Trophoblast cell (in vitro differentiated cells and primary cell): ENCODE measurements at regions not wholly inside any gene's neighbourhood (a gene's known extent, or its start where the extent isn't known, plus 50 kb on each side); places are given as distances from the start of the nearest gene placed in this dataset.
A peak's percentile ranks its signal among the peaks of the same experiment; 100 is the strongest.

Experiments
- DNase-seq, 2 donors: peaks; one replicate each; pipeline ENCODE4 v3.0.0-alpha.2; 2016
- H2AFZ ChIP-seq: 2 replicates; pipeline ENCODE4 v1.6.1; 2013; ENCODE audit warnings: low read length, moderate library complexity, mild to moderate bottlenecking; ENCODE audit not compliant: insufficient read depth, poor library complexity
- H2AK5ac ChIP-seq: 2 replicates; pipeline ENCODE4 v1.6.1; 2013; ENCODE audit warnings: mild to moderate bottlenecking, low read length
- H2BK120ac ChIP-seq: 2 replicates; pipeline ENCODE4 v1.6.1; 2013; ENCODE audit warnings: low read length, mild to moderate bottlenecking, moderate library complexity; ENCODE audit not compliant: insufficient read depth, poor library complexity
- H2BK12ac ChIP-seq: 2 replicates; pipeline ENCODE4 v1.6.1; 2013; ENCODE audit warnings: mild to moderate bottlenecking, low read length, moderate library complexity
- H2BK5ac ChIP-seq: 2 replicates; pipeline ENCODE4 v1.6.1; 2013; ENCODE audit warnings: low read length, low read depth, moderate library complexity, mild to moderate bottlenecking; ENCODE audit not compliant: poor library complexity
- H3K14ac ChIP-seq: 2 replicates; pipeline ENCODE4 v1.6.1; 2013; ENCODE audit warnings: mild to moderate bottlenecking, low read length
- H3K18ac ChIP-seq: 2 replicates; pipeline ENCODE4 v1.6.1; 2013; ENCODE audit warnings: mild to moderate bottlenecking, low read length
- H3K23ac ChIP-seq: 2 replicates; pipeline ENCODE4 v1.6.1; 2013; ENCODE audit warnings: low read length
- H3K27ac ChIP-seq: 2 replicates; pipeline ENCODE4 v1.5.1; 2013; ENCODE audit warnings: low read depth, mild to moderate bottlenecking, inconsistent platforms, low read length, moderate library complexity
- H3K27me3 ChIP-seq: 2 replicates; pipeline ENCODE4 v1.6.1; 2013; ENCODE audit warnings: inconsistent platforms, mild to moderate bottlenecking, low read length, moderate library complexity; ENCODE audit not compliant: insufficient read depth
- H3K36me3 ChIP-seq, 2 experiments: 1 replicate in 1 of 2; 2 replicates in 1 of 2; pipeline ENCODE4 v1.6.1; 2013; ENCODE audit warnings: low read length in 2 of 2, mild to moderate bottlenecking in 2 of 2, moderate library complexity in 1 of 2; ENCODE audit not compliant: insufficient read depth in 2 of 2, control insufficient read depth in 1 of 2
- H3K4ac ChIP-seq: 2 replicates; pipeline ENCODE4 v1.6.1; 2013; ENCODE audit warnings: low read depth, mild to moderate bottlenecking, low read length, moderate library complexity
- H3K4me1 ChIP-seq, 2 experiments: 1 replicate in 1 of 2; 2 replicates in 1 of 2; pipeline ENCODE4 v1.6.1; 2013; ENCODE audit warnings: low read length in 2 of 2, mild to moderate bottlenecking in 2 of 2, moderate library complexity in 1 of 2; ENCODE audit not compliant: insufficient read depth in 2 of 2, control insufficient read depth in 1 of 2
- H3K4me2 ChIP-seq: 2 replicates; pipeline ENCODE4 v1.6.1; 2013; ENCODE audit warnings: inconsistent platforms, mild to moderate bottlenecking, low read length, moderate library complexity
- H3K4me3 ChIP-seq: 2 replicates; pipeline ENCODE4 v1.5.1; 2013; ENCODE audit warnings: mild to moderate bottlenecking, low read depth, low read length, inconsistent platforms
- H3K79me1 ChIP-seq: one replicate; pipeline ENCODE4 v1.6.1; 2013; ENCODE audit warnings: low read length
- H3K79me2 ChIP-seq: 2 replicates; pipeline ENCODE4 v1.6.1; 2013; ENCODE audit warnings: low read length, mild to moderate bottlenecking; ENCODE audit not compliant: control insufficient read depth, insufficient read depth, poor library complexity
- H3K9ac ChIP-seq: 2 replicates; pipeline ENCODE4 v1.6.1; 2013; ENCODE audit warnings: mild to moderate bottlenecking, low read length
- H3K9me3 ChIP-seq: 2 replicates; pipeline ENCODE4 v1.6.1; 2013; ENCODE audit warnings: low read depth, mild to moderate bottlenecking, control low read depth, inconsistent platforms, low read length; ENCODE audit not compliant: insufficient read depth
- H4K12ac ChIP-seq: 2 replicates; pipeline ENCODE4 v1.6.1; 2013; ENCODE audit warnings: low read depth, mild to moderate bottlenecking, low read length, moderate library complexity
- H4K8ac ChIP-seq: 2 replicates; pipeline ENCODE4 v1.6.1; 2013; ENCODE audit warnings: low read depth, mild to moderate bottlenecking, low read length, moderate library complexity
- H4K91ac ChIP-seq: one replicate; pipeline ENCODE4 v1.6.1; 2013; ENCODE audit warnings: low read depth, mild to moderate bottlenecking, low read length, moderate library complexity
- WGBS: extraction: QIAGEN DNeasy Blood & Tissue Kit; methylation state at CpG from one replicate; pipeline ENCODE4 v1.1.7; 2013; ENCODE audit warnings: missing lambda C conversion rate; ENCODE audit not compliant: insufficient read length, insufficient coverage; ENCODE audit errors: extremely low coverage; 5-methylcytosine and 5-hydroxymethylcytosine counted together

DNA sequence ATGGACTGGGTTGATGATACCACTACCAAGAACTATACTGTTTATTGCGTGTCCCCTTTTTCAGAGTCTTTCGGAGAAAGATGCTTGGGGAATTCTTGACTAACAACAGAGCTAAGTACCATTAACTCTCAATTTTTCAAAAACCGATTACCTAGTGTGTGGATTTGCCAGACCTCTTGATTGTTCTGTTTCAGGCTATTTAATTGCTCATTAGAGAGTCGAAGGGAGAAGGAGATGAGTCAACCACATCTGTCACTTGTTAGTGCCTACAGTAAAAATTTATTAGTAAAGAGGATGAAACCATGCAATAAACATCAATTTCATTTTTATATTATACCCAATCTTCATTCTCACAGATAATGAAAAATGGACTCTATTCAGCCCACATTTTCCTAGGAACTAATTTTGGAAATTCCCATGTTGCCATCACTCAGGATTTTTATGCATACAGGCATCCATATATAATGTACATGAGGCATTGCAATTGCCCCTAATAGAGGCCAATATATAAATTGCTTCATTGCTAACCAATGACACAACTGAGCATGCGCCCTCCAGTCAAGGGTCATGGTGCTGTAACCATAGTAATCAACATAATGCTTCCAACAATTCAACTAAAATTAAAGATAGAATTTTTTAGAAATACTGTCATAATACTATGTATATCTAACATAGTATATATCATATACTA is 541.7 kb downstream of the TBL1XR1 start:
- Histone ChIP-seq H3K4me2 (no peak overlapping the region), H2BK12ac (no peak overlapping the region), H3K14ac (no peak overlapping the region), H3K79me2 (no peaks in the 10 kb centered on the region), H3K79me1 (no peaks in the 10 kb centered on the region), H3K18ac (no peak overlapping the region), H3K9me3 (no peaks in the 10 kb centered on the region), H3K23ac (no peak overlapping the region), H2AFZ (no peak overlapping the region), H3K4ac (no peak overlapping the region), H3K4me1 (no peaks in the 10 kb centered on the region), H2BK120ac (no peak overlapping the region), H3K36me3 (no peaks in the 10 kb centered on the region), H2BK5ac (no peak overlapping the region), H3K27ac (no peak overlapping the region), H3K27me3 (no peaks in the 10 kb centered on the region), H3K9ac (no peak overlapping the region), H4K8ac (no peak overlapping the region), H4K12ac (no peak overlapping the region), H3K4me3 (no peak overlapping the region), H2AK5ac (no peak overlapping the region), H4K91ac (no peak overlapping the region)
- no peak for DNase-seq
- WGBS, result no CpG with 5 or more reads among the region's 5 CpGs

GRCh38 chr3:176651622-176652021 is 545.7 kb downstream of the TBL1XR1 start:
- H3K9ac ChIP-seq, result no peak overlapping the region
- H3K79me2 ChIP-seq, result no peaks in the 10 kb centered on the region
- H2AK5ac ChIP-seq, result no peak overlapping the region
- no peak overlapping the region for H3K4ac ChIP-seq
- H3K14ac ChIP-seq, result no peak overlapping the region
- no peak overlapping the region for H3K23ac ChIP-seq
- H4K91ac ChIP-seq, result no peak overlapping the region
- H3K9me3 ChIP-seq, result no peaks in the 10 kb centered on the region
- no peak overlapping the region for H3K4me2 ChIP-seq
- H3K27me3 ChIP-seq, result no peaks in the 10 kb centered on the region
- no peaks in the 10 kb centered on the region for H3K4me1 ChIP-seq
- H2AFZ ChIP-seq, result no peak overlapping the region
- no peaks in the 10 kb centered on the region for H3K79me1 ChIP-seq
- no peak overlapping the region for H3K4me3 ChIP-seq
- H4K8ac ChIP-seq, result no peak overlapping the region
- no peaks in the 10 kb centered on the region for H3K36me3 ChIP-seq
- no peak overlapping the region for H3K18ac ChIP-seq
- DNase-seq, result no peak
- H2BK5ac ChIP-seq, result no peak overlapping the region
- H4K12ac ChIP-seq, result no peak overlapping the region
- no peak overlapping the region for H2BK120ac ChIP-seq
- H3K27ac ChIP-seq, result no peak overlapping the region
- no peak overlapping the region for H2BK12ac ChIP-seq
- WGBS, result no CpG with 5 or more reads among the region's 3 CpGs

DNA sequence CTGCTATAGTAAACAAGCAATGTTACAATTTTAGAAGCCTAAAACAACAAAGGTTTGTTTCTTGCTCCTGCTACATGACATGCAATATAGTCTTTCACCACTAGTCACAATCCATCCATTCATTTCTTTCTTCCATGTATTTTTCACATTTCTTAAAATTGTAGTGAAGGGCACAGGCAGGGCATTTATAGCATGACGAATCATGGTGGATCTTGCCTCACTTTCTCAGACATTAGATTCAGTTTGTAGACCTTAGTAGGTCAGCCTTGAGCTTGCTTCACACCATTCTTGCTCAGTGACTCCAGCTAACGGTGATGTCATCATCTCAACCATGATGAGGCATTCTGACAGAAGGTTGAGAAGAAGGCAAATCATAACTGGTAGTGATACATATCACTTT is 546.8 kb downstream of the TBL1XR1 start:
- Histone ChIP-seq H3K79me1 (no peaks in the 10 kb centered on the region), H3K23ac (no peak overlapping the region), H2AFZ (no peak overlapping the region), H2BK5ac (no peak overlapping the region), H3K4me1 (no peaks in the 10 kb centered on the region), H3K14ac (no peak overlapping the region), H2BK120ac (no peak overlapping the region), H3K18ac (no peak overlapping the region), H3K4ac (no peak overlapping the region), H3K36me3 (no peaks in the 10 kb centered on the region), H3K4me2 (no peak overlapping the region), H3K27ac (no peak overlapping the region), H3K4me3 (no peak overlapping the region), H2AK5ac (no peak overlapping the region), H3K9ac (no peak overlapping the region), H2BK12ac (no peak overlapping the region), H3K79me2 (no peaks in the 10 kb centered on the region), H4K91ac (no peak overlapping the region), H4K12ac (no peak overlapping the region), H3K27me3 (no peaks in the 10 kb centered on the region), H4K8ac (no peak overlapping the region), H3K9me3 (no peaks in the 10 kb centered on the region)
- WGBS, result no CpG with 5 or more reads among the region's 2 CpGs
- peak; percentile 32 to 67 for DNase-seq

DNA sequence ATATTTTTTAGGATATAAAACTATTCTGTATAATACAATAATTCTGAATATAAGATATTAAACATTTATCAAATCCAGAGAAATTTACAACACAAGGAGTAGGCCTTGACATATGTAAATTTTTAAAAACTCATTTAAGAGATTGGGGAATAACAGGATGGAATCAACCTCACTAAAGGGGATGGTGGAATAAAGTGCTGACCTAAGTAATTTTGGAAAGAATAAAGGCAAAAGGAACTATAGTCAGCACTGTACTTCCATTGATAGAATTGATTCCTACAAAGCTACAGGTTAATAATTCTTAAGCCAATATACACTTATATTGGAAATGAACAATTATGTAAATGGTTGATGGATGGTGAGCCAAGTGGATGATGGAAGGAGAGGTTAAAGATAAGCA is 549.3 kb downstream of the TBL1XR1 start:
- no peak for DNase-seq
- Histone ChIP-seq H3K9ac (no peak overlapping the region), H3K18ac (no peak overlapping the region), H3K4me2 (no peak overlapping the region), H3K27me3 (no peaks in the 10 kb centered on the region), H4K12ac (no peak overlapping the region), H3K4me3 (no peak overlapping the region), H4K91ac (no peak overlapping the region), H2AK5ac (no peak overlapping the region), H2BK120ac (no peak overlapping the region), H3K14ac (no peak overlapping the region), H2BK12ac (no peak overlapping the region), H2AFZ (no peak overlapping the region), H3K36me3 (no peaks in the 10 kb centered on the region), H3K4ac (no peak overlapping the region), H2BK5ac (no peak overlapping the region), H3K79me2 (no peaks in the 10 kb centered on the region), H3K79me1 (no peaks in the 10 kb centered on the region), H3K9me3 (no peaks in the 10 kb centered on the region), H4K8ac (no peak overlapping the region), H3K4me1 (no peaks in the 10 kb centered on the region), H3K27ac (no peak overlapping the region), H3K23ac (no peak overlapping the region)
